GM23338 (cell line): ENCODE measurements at regions not wholly inside any gene's neighbourhood (a gene's known extent, or its start where the extent isn't known, plus 50 kb on each side); places are given as distances from the start of the nearest gene placed in this dataset.

ENCODE experiments used
- ATAC-seq: fragments of 200-7000 bp; cut with Tn5 transposase; 3 replicates; pipeline ENCODE4 v1.9.1; 2020
- DNase-seq: peaks from one replicate; pipeline ENCODE4 v3.0.0-alpha.2; 2015; ENCODE audit warnings: low spot score
- H2AFZ ChIP-seq: fragments of 200-600 bp; sonication (generic); 2 replicates; pipeline ENCODE4 v1.8.0; 2016; ENCODE audit warnings: antibody characterized with exemption, mild to moderate bottlenecking, moderate library complexity
- H3F3A ChIP-seq: fragments of 200-600 bp; sonication (generic); replicated peaks from 2 replicates; pipeline ENCODE4 v1.8.0; 2017; ENCODE audit warnings: antibody characterized with exemption, mixed run types, low read depth
- H3K27ac ChIP-seq: fragments of 200-600 bp; sonication (generic); 2 replicates; pipeline ENCODE4 v1.6.1; 2016; ENCODE audit warnings: low read depth
- H3K27me3 ChIP-seq: fragments of 200-600 bp; sonication (generic); 2 replicates; pipeline ENCODE4 v1.8.0; 2016; ENCODE audit warnings: mild to moderate bottlenecking, mixed run types, moderate library complexity; ENCODE audit not compliant: insufficient read depth
- H3K36me3 ChIP-seq: fragments of 200-600 bp; sonication (generic); 2 replicates; pipeline ENCODE4 v1.8.0; 2016; ENCODE audit warnings: mild to moderate bottlenecking; ENCODE audit not compliant: insufficient read depth
- H3K4me1 ChIP-seq: fragments of 200-600 bp; sonication (generic); 2 replicates; pipeline ENCODE4 v1.8.0; 2016; ENCODE audit warnings: mild to moderate bottlenecking, moderate library complexity; ENCODE audit not compliant: insufficient read depth
- H3K4me2 ChIP-seq: fragments of 200-600 bp; sonication (generic); 2 replicates; pipeline ENCODE4 v1.7.1; 2017; ENCODE audit warnings: mixed run types
- H3K4me3 ChIP-seq: fragments of 200-600 bp; sonication (generic); 2 replicates; pipeline ENCODE4 v1.6.1; 2016; ENCODE audit warnings: mixed run types
- H3K79me2 ChIP-seq: fragments of 200-600 bp; sonication (generic); replicated peaks from 2 replicates; pipeline ENCODE4 v1.8.0; 2017; ENCODE audit warnings: mild to moderate bottlenecking; ENCODE audit not compliant: insufficient read depth
- H3K9me2 ChIP-seq: fragments of 200-600 bp; sonication (generic); 2 replicates; pipeline ENCODE4 v1.8.0; 2017; ENCODE audit not compliant: insufficient read depth
- H4K20me1 ChIP-seq: fragments of 200-600 bp; sonication (generic); replicated peaks from 2 replicates; pipeline ENCODE4 v1.8.0; 2017; ENCODE audit warnings: mild to moderate bottlenecking; ENCODE audit not compliant: insufficient read depth
- H3K27ac Mint-ChIP-seq: 2 replicates; pipeline ENCODE4 v1.8.0; 2020; ENCODE audit warnings: inconsistent platforms, mild to moderate bottlenecking, moderate library complexity, mixed read lengths
- H3K27me3 Mint-ChIP-seq: 3 replicates; pipeline ENCODE4 v1.8.0; 2022; ENCODE audit warnings: low read depth, mild to moderate bottlenecking, moderate library complexity, mixed read lengths, inconsistent platforms; ENCODE audit not compliant: insufficient read depth, poor library complexity
- H3K36me3 Mint-ChIP-seq: 3 replicates; pipeline ENCODE4 v1.8.0; 2021; ENCODE audit warnings: low read depth, mild to moderate bottlenecking, inconsistent platforms, moderate library complexity, mixed read lengths
- H3K4me1 Mint-ChIP-seq: 3 replicates; pipeline ENCODE4 v1.8.0; 2020; ENCODE audit warnings: mild to moderate bottlenecking, inconsistent platforms, mixed read lengths
- H3K4me3 Mint-ChIP-seq: 3 replicates; pipeline ENCODE4 v1.8.0; 2021; ENCODE audit warnings: moderate library complexity, mild to moderate bottlenecking, inconsistent platforms, mixed read lengths
- H3K9me3 Mint-ChIP-seq: 3 replicates; pipeline ENCODE4 v1.8.0; 2020; ENCODE audit warnings: moderate library complexity, mild to moderate bottlenecking, inconsistent platforms, mixed read lengths
- CREB1 ChIP-seq: fragments of 250-450 bp; sonication (Bioruptor Pico); IDR thresholded peaks from 2 replicates; pipeline ENCODE4 v1.5.0; 2020; ENCODE audit warnings: low read depth, mild to moderate bottlenecking, moderate library complexity
- ETS1 ChIP-seq: IDR thresholded peaks from 2 replicates; pipeline ENCODE4 v1.6.1; 2016; ENCODE audit warnings: antibody characterized with exemption
- EZH2 ChIP-seq: fragments of 200-600 bp; sonication (generic); IDR thresholded peaks from one replicate; pipeline ENCODE4 v1.8.0; 2017; ENCODE audit warnings: antibody characterized with exemption, mild to moderate bottlenecking, low read depth; ENCODE audit not compliant: unreplicated experiment
- EZH2phosphoT487 ChIP-seq: fragments of 200-600 bp; sonication (generic); IDR thresholded peaks from one replicate; pipeline ENCODE4 v1.8.1; 2018; ENCODE audit warnings: antibody characterized with exemption; ENCODE audit not compliant: unreplicated experiment
- JUNB ChIP-seq: IDR thresholded peaks from one replicate; pipeline ENCODE4 v1.6.1; 2016; ENCODE audit warnings: antibody characterized with exemption; ENCODE audit not compliant: unreplicated experiment
- NANOG ChIP-seq: IDR thresholded peaks from 2 replicates; pipeline ENCODE4 v1.6.1; 2016; ENCODE audit warnings: antibody characterized with exemption, borderline replicate concordance
- POLR2AphosphoS5 ChIP-seq: IDR thresholded peaks from 2 replicates; pipeline ENCODE4 v1.6.1; 2016; ENCODE audit warnings: antibody characterized with exemption, low read depth
- REST ChIP-seq: IDR thresholded peaks from one replicate; pipeline ENCODE4 v1.6.1; 2018; ENCODE audit warnings: antibody characterized with exemption; ENCODE audit not compliant: unreplicated experiment
- STAT1 ChIP-seq: IDR thresholded peaks from one replicate; pipeline ENCODE4 v1.6.1; 2016; ENCODE audit warnings: antibody characterized with exemption; ENCODE audit not compliant: unreplicated experiment
- ZNF331 ChIP-seq: fragments of 250-450 bp; sonication (Bioruptor Pico); IDR thresholded peaks from 2 replicates; pipeline ENCODE4 v1.5.0; 2020; ENCODE audit warnings: low read depth, mild to moderate bottlenecking, moderate library complexity
- ZNF462 ChIP-seq: fragments of 250-450 bp; sonication (Bioruptor Pico); IDR thresholded peaks from 2 replicates; pipeline ENCODE4 v1.5.0; 2020; ENCODE audit warnings: mild to moderate bottlenecking, moderate library complexity

- no peak for TF ChIP-seq REST
These were observed 54.4 kb downstream of the TLCD4 start (continued) for GRCh38 chr1:95171270-95172245.

- ATAC-seq (no peak), DNase-seq (no peak)
- H3K27ac ChIP-seq, result no peak overlapping the region
- H3K27me3 Mint-ChIP-seq, result no peaks in the 10 kb centered on the region
- peaks cover 9% of the 10 kb centered on the region for H3K36me3 Mint-ChIP-seq
- no peaks in the 10 kb centered on the region for H3K4me1 ChIP-seq
- H3K9me2 ChIP-seq, result no peaks in the 10 kb centered on the region
- H3K4me3 Mint-ChIP-seq, result no peak overlapping the region
- no peaks in the 10 kb centered on the region for H4K20me1 ChIP-seq
- no peaks in the 10 kb centered on the region for H3K36me3 ChIP-seq
- no peaks in the 10 kb centered on the region for H3K27me3 ChIP-seq
- no peaks in the 10 kb centered on the region for H3K4me1 Mint-ChIP-seq
- H3F3A ChIP-seq, result no peaks in the 10 kb centered on the region
- no peak overlapping the region for H3K4me3 ChIP-seq
- H3K27ac Mint-ChIP-seq, result no peak overlapping the region
- H3K4me2 ChIP-seq, result no peak overlapping the region
- no peaks in the 10 kb centered on the region for H3K79me2 ChIP-seq
- H2AFZ ChIP-seq, result no peak overlapping the region
- no peaks in the 10 kb centered on the region for H3K9me3 Mint-ChIP-seq
- TF ChIP-seq STAT1 (no peak), ETS1 (no peak), JUNB (no peak), ZNF462 (CRISPR knock-in tag) (no peak), EZH2phosphoT487 (no peak), CREB1 (no peak), POLR2AphosphoS5 (no peak), NANOG (no peak), EZH2 (no peak), ZNF331 (no peak)
These were observed 57.1 kb upstream of the RWDD3 start for GRCh38 chr1:95176861-95177260.
